ENCODE measurements at regions not wholly inside any gene's neighbourhood (a gene's known extent, or its start where the extent isn't known, plus 50 kb on each side); places are given as distances from the start of the nearest gene placed in this dataset.

GRCh38 chr7:124284937-124285336 lies 252.1 kb upstream of the TMEM229A start:
- TF ChIP-seq JAZF1 (CRISPR knock-in tag; IDR thresholded peaks at IDR 0.05) (no peak), CTCF (IDR thresholded peaks at IDR 0.05) (no peak), AFF4 (CRISPR knock-in tag; IDR thresholded peaks at IDR 0.05; ENCODE audit: borderline replicate concordance) (no peak)

Data from WTC11 (cell line).